ENCODE measurements at regions not wholly inside any gene's neighbourhood (a gene's known extent, or its start where the extent isn't known, plus 50 kb on each side); places are given as distances from the start of the nearest gene placed in this dataset.

DNA sequence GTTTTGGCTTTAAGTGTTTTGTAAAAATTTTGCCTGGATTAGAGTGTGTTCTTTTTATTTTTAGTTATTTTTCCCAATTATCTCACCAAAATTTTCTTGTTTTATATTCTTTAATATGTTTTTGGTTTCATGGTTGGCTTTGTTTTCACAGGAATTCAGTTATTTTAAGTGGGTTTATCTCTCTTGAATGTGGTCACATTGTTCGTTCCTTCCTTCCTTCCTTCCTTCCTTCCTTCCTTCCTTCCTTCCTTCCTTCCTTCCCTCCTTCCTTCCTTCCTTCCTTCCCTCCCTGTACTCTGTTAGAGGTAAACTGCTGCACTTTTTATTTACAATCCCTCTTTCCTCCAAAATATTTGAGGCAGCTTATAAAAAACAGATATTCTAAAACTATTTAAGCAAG lies 672.9 kb upstream of the CITED2 start:
- TF ChIP-seq POLR2AphosphoS5 (IDR thresholded peaks at IDR 0.05) (no peak), CTCF (IDR thresholded peaks at IDR 0.05; ENCODE audit: poor library complexity, severe bottlenecking) (no peak), TAF1 (IDR thresholded peaks at IDR 0.05; ENCODE audit: low read depth) (no peak), EP300 (conservative IDR thresholded peaks at IDR 0.05; ENCODE audit: poor library complexity, severe bottlenecking) (no peak), MXI1 (conservative IDR thresholded peaks at IDR 0.05; ENCODE audit: poor library complexity, severe bottlenecking) (no peak), RAD21 (conservative IDR thresholded peaks at IDR 0.05) (no peak), EZH2 (IDR thresholded peaks at IDR 0.05; ENCODE audit: borderline replicate concordance, insufficient read depth, low read length, poor library complexity, severe bottlenecking) (no peak), SMC3 (conservative IDR thresholded peaks at IDR 0.05; ENCODE audit: poor library complexity) (no peak)
- TF ChIP-seq, protein P1, sequence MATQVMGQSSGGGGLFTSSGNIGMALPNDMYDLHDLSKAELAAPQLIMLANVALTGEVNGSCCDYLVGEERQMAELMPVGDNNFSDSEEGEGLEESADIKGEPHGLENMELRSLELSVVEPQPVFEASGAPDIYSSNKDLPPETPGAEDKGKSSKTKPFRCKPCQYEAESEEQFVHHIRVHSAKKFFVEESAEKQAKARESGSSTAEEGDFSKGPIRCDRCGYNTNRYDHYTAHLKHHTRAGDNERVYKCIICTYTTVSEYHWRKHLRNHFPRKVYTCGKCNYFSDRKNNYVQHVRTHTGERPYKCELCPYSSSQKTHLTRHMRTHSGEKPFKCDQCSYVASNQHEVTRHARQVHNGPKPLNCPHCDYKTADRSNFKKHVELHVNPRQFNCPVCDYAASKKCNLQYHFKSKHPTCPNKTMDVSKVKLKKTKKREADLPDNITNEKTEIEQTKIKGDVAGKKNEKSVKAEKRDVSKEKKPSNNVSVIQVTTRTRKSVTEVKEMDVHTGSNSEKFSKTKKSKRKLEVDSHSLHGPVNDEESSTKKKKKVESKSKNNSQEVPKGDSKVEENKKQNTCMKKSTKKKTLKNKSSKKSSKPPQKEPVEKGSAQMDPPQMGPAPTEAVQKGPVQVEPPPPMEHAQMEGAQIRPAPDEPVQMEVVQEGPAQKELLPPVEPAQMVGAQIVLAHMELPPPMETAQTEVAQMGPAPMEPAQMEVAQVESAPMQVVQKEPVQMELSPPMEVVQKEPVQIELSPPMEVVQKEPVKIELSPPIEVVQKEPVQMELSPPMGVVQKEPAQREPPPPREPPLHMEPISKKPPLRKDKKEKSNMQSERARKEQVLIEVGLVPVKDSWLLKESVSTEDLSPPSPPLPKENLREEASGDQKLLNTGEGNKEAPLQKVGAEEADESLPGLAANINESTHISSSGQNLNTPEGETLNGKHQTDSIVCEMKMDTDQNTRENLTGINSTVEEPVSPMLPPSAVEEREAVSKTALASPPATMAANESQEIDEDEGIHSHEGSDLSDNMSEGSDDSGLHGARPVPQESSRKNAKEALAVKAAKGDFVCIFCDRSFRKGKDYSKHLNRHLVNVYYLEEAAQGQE (IDR thresholded peaks at IDR 0.05; ENCODE audit: borderline replicate concordance): no peak

All from neural cell (in vitro differentiated cells).